ENCODE measurements at regions not wholly inside any gene's neighbourhood (a gene's known extent, or its start where the extent isn't known, plus 50 kb on each side); places are given as distances from the start of the nearest gene placed in this dataset.

DNA sequence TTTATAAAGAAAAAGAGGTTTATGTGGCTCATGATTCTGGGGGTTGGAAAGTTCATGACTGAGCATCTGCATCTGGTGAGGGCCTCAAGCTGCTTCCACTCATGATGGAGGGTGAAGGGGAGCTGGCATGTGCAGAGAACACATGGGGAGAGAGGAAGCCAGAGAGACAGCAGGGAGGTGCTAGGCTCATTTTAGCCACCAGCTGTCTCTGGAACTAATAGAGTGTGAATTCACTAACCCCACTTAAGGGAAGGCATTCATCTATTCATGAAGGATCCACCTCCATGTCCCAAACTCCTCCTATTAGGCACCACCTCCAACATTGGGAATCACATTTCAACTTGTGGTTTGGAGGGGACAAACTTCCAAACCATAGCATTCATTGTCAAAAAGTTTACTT lies 137.3 kb upstream of the PMEPA1 start:
- DNase-seq (ENCODE audit: low spot score): no peak

DNA sequence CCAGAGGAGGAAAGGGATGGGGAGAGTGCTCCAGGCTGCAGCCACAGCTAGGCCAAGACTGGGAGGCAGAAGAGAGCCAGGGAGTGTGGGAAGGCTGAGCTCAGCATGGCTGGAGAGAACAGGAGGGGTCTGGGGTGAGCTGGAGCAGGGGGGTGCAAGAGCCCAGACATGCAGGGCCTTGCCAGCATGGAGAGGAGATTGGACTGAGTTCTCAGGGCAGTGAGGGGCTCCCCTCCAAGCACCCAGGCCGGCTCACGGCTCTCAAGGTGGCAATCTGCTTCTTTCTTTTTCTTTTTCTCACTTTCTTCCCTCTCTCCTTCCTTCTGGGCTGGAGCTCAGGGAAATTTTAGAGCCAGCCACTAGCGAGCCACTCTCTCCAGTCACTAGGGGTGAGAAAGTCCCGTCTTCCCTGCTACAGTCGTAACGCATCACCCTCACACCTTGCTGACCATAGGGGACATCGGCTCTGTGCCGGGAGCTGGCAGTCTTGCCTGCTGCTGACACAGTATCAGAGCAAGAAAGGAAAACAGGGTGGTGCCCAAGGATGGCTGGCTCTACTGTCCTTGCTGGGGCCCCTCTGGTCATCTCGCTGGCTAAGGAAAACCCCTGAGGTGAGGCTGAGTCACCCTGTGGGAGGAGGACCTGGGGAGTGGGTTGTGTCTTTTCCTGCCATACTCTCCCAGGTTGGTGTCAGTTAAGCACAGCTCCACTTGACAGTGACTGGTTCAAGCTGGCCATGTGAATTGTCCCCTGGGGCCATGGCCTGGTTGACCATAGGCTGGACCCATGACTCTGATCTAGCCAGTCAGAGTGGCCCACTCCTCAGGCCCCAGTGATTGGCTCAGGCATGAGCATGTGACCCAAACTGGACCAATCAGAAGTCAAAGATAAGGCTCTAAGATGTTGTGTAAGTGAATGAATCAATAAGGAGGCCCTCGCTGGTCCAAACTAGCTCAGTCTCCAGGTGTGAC lies 135.1 kb upstream of the PMEPA1 start:
- no peak for DNase-seq (ENCODE audit: low spot score)

DNA sequence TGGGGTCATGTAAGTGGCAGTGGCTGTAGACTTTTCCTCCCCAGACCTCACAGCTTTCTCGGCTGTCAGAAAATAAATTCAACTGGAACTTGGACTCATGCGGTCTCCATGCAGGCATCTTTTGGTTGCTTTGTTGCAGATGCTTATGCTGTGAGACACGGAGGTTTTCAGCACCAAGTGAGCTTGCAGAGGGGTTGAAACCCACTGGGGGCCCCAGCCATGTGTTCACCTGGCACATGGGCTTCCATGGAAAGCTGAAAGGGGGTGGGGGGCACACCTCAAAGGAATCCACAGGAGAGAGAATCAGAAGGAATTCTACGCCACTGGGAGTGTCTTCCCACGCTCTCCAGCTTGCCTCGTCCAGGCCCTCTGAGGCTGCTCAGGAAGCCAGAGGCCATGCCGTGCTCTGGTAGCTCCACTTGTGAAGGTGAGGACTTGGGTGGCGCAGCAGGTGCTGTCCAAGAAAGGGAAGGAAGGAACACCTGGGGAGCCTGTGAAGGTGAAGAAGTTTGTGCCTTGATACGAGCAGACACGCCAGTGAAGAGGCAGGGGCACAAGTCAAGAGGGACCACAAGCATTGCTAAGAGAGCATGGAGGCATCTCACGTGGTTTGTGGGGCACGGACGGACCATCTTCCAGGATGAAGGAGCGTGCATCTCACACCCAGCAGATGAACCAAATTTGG lies 134.3 kb upstream of the PMEPA1 start:
- DNase-seq (ENCODE audit: low spot score): no peak

DNA sequence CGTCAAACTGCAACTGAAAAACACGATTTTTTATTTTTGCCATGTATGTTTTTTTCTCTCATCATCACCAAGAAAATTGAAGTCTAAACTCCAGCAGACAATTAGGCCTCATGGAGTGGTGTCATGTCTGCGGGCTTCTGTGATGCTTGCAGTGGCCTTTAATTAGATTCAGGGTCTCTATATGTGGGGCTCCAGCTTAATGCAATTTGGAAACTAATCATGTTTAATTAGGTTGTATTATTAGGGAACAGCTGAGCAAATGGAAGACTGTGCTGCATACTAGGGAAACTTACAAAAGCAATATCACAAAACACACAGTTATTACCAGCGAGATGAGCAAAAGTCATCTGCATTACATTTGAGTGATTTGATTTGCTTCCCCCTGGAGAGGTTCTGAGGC lies 132.9 kb upstream of the PMEPA1 start:
- DNase-seq (ENCODE audit: low spot score): no peak

DNA sequence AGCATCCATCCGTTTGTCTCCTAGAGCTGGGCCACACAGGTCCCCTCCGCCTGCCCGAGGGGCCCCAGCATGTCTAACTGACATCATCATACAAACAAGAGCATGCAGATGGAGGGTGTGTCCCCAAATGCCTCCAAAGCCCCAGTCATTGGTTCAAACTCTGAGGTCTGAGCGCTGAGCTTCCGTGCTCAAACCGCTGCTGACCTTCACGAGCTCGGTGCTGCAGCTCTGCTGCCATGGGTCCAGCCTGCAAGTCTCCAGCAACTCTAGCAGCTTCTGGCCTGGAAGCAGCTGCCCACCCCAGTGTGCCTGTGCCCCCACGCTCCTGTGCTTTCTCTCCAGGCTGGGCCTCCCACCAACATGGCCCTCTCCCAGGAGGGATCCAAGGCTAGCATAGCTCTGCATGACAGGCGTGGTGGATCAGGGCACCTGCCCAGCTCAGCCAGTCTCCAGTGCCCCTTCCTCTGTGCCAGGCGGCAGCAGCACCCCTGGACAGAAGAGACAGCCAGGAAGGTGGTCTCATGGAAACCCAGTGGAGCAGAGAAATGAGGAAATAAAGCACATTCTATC lies 131.6 kb upstream of the PMEPA1 start:
- no peak for DNase-seq (ENCODE audit: low spot score)

DNA sequence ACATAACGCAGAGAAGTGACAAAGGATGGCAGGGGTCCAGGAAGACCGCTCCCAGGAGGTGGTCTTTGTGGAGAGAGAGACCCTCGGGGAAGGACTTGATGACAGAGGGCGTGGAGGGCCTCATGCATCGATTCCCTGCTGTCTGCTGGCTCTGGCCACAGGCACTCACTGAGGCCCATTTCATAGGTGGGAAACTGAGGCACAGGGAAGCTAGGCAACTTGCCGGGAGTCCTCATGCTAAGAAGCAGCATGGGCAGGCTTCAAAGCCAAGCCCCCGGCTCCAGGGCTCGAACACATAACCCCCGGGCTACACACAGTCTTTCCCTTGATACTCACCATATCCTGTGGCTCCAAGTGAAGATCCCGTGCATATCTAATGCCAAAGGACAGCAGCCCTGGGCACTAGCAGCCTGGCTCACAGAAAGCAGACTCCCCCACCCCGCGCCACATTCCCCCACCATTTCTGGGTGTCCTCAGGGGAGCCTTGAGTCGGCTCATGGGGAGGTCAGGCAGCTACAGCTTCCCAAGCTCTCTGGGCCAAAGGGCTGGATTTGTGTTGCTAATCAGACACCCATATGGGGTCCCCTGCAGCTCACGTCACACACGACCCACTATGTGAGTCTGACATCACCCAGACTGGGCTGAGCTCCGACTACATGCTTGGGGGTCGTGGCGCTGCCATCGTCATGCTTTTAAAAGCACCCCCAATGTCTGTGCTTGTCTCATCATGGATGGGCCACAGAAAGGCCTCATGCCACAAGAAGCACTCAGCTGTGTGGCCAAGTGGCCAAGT lies 130.9 kb upstream of the PMEPA1 start:
- no peak for DNase-seq (ENCODE audit: low spot score)

DNA sequence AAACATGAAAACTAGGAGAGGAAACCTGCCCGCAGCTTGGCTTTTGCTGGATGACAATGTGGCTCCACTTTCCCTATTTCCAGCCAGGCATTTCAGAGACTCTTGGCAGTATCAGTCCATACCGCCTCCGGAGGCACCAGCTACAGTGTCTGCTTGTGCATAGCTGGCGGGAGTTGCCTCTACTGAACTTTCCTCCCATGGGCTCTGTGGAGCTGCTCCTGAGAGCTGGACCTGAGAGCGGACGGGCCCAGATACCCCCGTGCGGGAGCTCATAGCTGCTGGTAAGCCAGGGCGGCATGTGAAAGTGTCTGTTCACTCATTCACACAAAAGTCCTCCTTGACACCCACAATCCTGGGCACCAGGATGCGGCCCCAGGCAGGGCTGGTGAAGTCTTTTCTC lies 130.3 kb upstream of the PMEPA1 start:
- no peak for DNase-seq (ENCODE audit: low spot score)

DNA sequence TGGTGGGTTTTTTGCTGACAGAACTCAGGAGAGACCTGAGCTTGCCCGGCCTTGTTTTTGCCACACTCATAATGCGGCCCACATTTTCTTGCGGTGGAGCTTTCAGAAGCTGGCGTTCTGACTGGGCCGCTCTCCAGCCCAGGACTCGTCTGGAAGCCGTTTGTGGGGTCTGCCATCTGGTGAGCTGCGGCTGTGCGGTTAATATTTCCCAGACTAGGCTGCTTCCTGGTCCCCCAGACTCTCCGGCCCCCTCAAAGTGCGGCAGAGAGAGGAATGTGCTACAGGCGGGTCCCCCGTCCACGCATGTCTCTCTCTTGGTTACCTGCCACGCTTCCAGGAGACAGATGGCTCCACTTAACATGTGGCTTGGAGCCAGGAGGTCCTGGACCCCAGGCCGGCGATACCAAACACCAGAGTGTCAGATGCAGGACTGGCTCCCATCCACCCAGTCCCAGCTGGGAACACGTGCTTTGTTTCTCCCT lies 128.9 kb upstream of the PMEPA1 start:
- DNase-seq (ENCODE audit: low spot score): no peak

DNA sequence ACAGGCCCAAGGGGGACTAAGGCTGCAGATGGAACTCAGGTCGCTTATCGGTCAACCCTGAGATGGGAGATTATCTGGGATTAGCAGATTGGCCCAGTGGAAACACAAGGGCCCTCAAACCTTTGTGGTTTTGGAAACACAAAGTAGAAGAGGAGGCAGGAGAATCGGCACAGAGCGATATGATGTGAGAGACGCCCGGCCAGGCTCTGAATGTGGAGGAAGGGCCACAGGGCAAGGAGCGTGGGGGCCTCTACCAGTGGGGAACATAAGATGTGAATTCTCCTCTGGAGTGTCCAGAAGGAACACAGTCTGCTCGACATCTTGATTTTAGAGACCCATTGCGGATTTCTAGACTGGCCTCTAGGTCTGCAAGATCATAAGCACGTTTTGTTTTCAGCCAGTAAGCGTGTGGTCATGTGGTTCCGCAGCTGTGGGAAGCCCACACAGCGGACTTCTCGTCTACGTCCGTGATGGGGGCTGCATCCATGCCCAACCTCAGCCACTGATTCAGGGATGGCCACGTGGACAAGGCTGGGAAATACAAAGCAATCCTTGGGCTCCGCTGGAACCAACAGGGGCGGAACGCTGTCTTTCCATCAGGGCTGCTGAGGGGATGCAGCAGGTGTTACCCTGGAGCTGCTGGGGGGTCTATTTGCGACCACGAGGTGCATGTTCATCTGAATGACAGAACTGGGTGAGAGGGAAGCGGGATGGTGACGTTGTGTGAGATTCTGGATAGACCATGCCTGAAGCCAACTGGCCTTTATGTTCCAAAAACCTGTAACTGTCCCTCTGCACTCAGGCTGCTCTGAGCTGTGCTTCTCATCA lies 127.6 kb upstream of the PMEPA1 start:
- no peak for DNase-seq (ENCODE audit: low spot score)

DNA sequence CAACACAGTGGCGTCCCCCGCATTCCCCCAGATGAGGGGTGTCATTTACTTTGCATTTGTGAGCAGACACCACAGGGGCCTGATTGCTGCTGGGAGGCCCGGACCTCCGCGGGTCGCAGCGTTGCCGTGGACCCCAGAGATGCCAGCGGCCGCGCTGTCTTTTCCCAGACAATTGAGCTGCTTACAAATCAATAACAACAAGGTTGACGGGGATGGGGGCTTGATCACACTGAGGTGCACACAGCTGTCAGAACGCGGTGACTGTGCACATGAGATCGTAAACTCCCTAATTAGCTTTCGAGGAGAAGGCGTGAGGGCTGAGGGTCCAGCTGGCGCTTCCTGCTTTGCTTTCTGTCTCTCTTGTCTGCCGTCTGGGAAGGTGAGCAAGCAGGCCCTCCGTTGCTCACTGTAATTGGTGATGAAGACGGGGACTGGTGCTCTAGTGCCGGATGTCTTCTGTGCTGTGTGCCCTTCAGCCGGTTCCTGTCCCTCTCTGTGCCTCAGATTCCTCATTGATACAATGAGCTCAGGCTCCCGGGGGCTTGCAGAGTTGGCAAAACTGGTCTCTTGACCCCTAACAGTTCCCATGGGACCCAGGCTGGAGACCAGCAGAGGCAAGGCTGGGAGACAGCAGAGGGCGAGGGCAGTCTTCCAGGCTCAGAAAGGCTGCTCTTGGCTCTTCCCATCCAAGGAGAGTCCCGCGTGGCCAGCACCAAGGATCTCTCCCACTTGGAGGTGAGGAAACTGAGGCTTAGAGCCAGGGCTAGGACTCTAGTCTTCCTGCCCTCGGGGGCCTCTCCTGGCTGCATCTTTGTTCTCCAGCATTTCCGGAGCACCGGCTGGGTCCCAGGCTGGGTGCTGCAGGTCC lies 126.0 kb upstream of the PMEPA1 start:
- DNase-seq (ENCODE audit: low spot score): no peak

DNA sequence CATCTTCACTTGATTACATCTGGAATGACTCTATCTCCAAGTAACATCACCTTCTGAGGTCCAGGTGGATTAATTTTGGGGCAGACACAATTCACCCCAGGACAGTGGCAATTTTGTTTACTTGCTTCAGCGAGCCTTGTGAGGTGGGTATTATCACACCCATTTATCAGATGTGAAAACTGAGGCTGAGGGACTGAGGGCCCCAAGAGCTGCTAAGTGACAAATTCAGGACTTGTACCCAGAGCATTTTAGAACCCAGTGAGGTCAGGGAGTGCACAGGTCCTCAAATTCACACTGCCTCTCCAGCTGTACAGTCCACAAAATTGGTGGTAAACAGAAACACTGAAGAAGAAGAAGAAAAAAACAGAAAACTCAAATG lies 125.2 kb upstream of the PMEPA1 start:
- no peak for DNase-seq (ENCODE audit: low spot score)

DNA sequence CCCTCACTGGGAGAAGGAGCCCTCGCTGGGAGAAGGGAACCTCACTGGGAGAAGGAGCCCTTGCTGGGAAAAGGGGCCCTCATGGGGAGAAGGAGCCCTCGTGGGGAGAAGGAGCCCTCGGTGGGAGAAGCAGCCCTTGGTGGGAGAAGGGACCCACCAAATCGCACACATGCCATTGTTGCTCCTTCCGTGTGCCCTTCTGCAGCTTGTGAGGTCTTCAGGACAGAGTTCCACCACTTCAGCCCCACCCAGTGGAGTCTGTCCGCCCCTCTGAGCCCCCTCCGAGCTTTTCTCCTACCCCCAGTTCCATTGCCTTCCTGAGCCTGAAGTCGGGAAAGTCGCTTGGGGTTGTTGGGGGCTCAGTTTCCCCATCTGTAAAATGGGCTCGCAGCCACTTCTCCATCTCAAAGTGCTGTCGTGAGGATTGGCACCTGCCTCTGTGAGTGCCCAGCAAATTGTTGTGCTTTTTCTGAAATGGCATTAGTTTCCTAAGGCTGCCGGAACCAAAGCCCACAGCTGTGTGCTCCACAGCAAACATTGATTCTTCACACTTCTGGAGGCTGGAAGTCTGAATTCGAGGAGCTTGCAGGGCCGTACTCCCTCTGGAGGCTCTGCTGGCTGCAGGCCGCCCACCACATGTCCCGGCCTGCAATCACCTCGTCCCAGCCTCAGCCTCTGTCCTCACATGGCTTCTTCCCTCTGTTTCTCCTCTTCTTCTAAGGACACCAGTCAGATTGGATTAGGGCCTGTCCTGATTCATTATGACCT lies 124.7 kb upstream of the PMEPA1 start:
- DNase-seq (ENCODE audit: low spot score): no peak

DNA sequence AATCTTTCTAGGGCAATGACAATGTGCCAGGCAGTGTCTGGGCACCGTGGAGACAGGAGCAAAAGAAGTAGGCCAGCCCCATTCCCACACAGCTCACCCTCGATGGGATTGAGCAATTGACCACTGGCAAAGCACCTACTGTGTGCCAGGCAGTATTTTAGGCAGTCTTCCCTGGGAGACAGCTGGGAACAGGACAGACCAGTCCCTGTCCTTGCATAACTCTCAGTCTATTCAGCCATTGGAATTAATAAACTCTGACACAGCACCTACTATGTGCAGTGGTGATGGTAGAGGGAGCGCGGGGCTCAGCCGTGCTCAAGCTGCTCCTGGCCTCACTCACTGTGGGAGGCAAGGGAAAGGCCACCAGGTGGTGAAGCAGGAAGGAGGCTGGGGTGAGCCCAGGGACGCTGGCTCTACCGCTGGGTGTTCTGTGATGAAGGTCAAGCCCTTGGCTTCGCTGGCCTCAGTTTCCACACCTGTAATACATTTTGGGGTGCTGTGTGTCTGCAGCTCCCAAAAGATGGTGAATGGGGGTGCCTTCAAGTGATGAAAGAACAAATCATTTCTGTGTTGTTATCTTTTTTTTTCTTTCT lies 122.3 kb upstream of the PMEPA1 start:
- DNase-seq (ENCODE audit: low spot score): no peak

DNA sequence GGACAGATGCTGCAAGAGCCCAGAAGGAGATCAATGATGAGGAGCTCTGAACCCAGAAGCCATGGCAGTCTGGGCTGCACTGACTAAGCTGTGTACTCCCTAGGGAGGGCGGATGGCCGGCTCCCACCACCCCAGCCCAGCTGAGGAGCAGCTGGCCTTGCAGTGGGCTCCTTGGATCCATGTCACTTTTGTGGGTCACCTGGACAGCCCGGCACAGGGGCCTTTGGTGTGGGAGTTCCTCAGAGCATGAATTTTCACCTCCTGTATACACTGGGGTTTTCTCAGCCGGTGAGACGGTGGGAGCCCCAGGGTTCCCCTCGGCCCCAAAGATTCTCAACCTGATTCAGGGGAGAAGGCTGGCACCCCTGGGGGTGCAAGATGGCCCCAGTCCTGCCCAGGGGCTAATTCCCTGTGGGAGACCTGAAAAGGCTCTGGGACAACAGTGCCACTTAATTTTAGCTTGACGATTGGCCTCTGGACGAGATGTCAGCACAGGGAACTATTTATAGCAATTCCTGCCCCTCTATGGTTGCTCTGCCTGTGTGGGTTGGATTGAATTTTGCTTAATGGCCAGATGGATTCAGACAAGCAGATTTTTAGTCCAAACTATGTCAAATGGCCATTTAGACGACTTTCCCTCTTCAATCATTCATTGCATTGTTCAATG lies 121.6 kb upstream of the PMEPA1 start:
- no peak for DNase-seq (ENCODE audit: low spot score)

DNA sequence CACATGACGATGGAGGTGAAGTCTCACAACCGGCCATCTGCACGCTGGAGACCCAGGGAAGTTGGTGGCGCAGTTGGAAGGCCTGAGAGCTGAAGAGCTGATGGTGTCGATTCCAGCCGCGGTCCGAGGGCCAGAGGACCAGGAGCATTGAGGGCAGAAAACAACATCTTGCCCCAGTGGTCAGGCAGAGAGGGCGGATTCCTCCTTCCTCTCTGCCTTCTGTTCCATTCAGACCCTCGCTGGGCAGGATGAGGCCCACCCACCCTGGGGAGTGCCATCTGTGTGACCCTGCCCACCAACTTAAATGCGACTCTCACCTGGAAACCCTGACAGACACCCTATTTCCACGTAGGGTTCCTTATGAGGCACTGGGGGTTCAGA lies 120.7 kb upstream of the PMEPA1 start:
- DNase-seq (ENCODE audit: low spot score): no peak

DNA sequence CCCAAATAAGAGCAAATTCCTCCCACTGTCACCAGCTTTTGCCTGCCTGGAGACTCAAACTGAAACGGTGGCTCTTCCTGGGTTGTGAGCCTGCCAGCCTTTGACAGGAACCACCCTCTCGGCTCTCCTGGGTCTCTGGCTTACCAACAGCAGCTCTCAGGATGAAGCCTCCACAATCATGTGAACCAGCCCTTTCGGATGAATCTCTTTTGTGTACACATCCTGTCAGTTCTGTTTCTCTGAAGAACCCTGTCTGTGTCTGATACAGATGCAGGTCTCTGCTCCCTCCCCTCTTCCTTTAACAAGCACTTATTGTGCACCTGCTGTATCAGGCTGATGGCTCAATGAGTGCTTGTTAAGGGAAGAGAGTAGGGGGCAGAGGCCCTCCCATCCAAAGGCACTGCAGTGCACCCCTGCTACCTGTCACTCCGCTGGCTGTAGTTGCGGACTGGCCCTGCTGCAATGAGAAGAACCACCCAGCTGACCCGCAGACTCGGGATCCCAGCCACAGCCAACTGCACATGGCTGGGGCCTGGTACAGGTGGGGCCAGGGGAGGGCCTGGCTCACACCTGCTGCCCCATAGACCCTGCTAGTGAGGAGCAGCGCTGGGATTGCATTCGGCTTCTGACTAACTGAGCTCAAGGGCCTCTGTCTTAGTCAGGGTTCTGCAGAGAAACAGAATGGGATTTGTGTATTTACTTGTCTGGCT lies 120.1 kb upstream of the PMEPA1 start:
- DNase-seq (ENCODE audit: low spot score): no peak

DNA sequence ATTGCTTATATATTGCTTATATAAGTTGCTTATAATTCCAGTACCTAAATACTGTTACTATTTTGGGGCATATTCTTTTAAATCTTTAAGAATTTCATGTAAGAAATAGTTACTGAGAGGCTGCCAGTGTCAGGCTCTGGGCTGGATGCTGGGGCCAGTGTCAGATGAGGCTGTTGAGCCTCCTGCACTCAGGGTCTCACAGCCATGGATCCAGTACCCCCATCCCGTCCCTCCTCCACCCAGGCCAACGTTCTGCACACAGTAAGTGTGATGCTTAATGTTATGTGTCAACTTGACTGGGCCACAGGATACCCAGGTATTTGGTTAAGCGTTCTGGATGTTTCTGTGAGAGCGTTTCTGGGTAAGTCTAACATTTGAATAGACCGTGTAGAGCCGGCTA lies 119.5 kb upstream of the PMEPA1 start:
- no peak for DNase-seq (ENCODE audit: low spot score)

DNA sequence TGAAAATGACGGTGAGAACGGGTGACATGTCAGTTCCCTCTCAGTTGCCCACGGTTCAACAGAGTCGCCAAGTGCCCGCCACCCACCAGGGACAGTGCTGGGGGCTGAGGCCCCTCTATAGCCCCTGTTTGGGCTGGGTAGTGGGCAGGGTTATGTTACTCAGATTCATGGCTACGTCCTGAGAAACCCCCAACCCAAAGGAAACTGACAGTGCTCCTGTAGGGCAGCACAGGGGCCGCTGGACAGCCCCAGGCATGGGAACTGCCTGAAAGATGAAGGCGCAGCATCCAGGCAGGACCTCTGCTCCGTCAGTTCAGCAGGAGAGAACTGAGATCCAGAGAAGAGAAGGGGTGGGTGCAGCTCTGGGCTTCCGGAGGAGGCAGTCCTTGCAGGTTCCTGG lies 118.9 kb upstream of the PMEPA1 start:
- DNase-seq (ENCODE audit: low spot score): no peak
